Esophagus squamous epithelium (tissue), 4 donors: ENCODE measurements at regions not wholly inside any gene's neighbourhood (a gene's known extent, or its start where the extent isn't known, plus 50 kb on each side); places are given as distances from the start of the nearest gene placed in this dataset.

Experiments used
- CTCF ChIP-seq, 6 experiments: fragments of 450-650 bp in 4 of 6; fragments of 200-600 bp in 2 of 6; sonication (generic) in 2 of 6; IDR thresholded peaks; one replicate each; pipeline ENCODE4 v1.5.1; 2016 to 2019; ENCODE audit warnings: antibody characterized with exemption in 6 of 6, mild to moderate bottlenecking in 4 of 6, moderate library complexity in 4 of 6
- POLR2A ChIP-seq, 4 donors: fragments of 450-650 bp; IDR thresholded peaks; one replicate each; pipeline ENCODE4 v1.6.1; 2017; ENCODE audit warnings: antibody characterized with exemption in 4 of 4, mild to moderate bottlenecking in 4 of 4, moderate library complexity in 3 of 4

GRCh38 chr1:17953921-17954320, 153.7 kb upstream of the IGSF21 start:
- TF ChIP-seq CTCF (IDR thresholded peaks at IDR 0.05) = no peak
- TF ChIP-seq POLR2A (IDR thresholded peaks at IDR 0.05) = no peak
